Trophoblast cell (in vitro differentiated cells and primary cell): ENCODE measurements at regions not wholly inside any gene's neighbourhood (a gene's known extent, or its start where the extent isn't known, plus 50 kb on each side); places are given as distances from the start of the nearest gene placed in this dataset.

ENCODE experiments used
- DNase-seq, 2 donors: peaks; one replicate each; pipeline ENCODE4 v3.0.0-alpha.2; 2016
- H2AFZ ChIP-seq: 2 replicates; pipeline ENCODE4 v1.6.1; 2013; ENCODE audit warnings: low read length, moderate library complexity, mild to moderate bottlenecking; ENCODE audit not compliant: insufficient read depth, poor library complexity
- H2AK5ac ChIP-seq: 2 replicates; pipeline ENCODE4 v1.6.1; 2013; ENCODE audit warnings: mild to moderate bottlenecking, low read length
- H2BK120ac ChIP-seq: 2 replicates; pipeline ENCODE4 v1.6.1; 2013; ENCODE audit warnings: low read length, mild to moderate bottlenecking, moderate library complexity; ENCODE audit not compliant: insufficient read depth, poor library complexity
- H2BK12ac ChIP-seq: 2 replicates; pipeline ENCODE4 v1.6.1; 2013; ENCODE audit warnings: mild to moderate bottlenecking, low read length, moderate library complexity
- H2BK5ac ChIP-seq: 2 replicates; pipeline ENCODE4 v1.6.1; 2013; ENCODE audit warnings: low read length, low read depth, moderate library complexity, mild to moderate bottlenecking; ENCODE audit not compliant: poor library complexity
- H3K14ac ChIP-seq: 2 replicates; pipeline ENCODE4 v1.6.1; 2013; ENCODE audit warnings: mild to moderate bottlenecking, low read length
- H3K18ac ChIP-seq: 2 replicates; pipeline ENCODE4 v1.6.1; 2013; ENCODE audit warnings: mild to moderate bottlenecking, low read length
- H3K23ac ChIP-seq: 2 replicates; pipeline ENCODE4 v1.6.1; 2013; ENCODE audit warnings: low read length
- H3K27ac ChIP-seq: 2 replicates; pipeline ENCODE4 v1.5.1; 2013; ENCODE audit warnings: low read depth, mild to moderate bottlenecking, inconsistent platforms, low read length, moderate library complexity
- H3K27me3 ChIP-seq: 2 replicates; pipeline ENCODE4 v1.6.1; 2013; ENCODE audit warnings: inconsistent platforms, mild to moderate bottlenecking, low read length, moderate library complexity; ENCODE audit not compliant: insufficient read depth
- H3K36me3 ChIP-seq, 2 experiments: 1 replicate in 1 of 2; 2 replicates in 1 of 2; pipeline ENCODE4 v1.6.1; 2013; ENCODE audit warnings: low read length in 2 of 2, mild to moderate bottlenecking in 2 of 2, moderate library complexity in 1 of 2; ENCODE audit not compliant: insufficient read depth in 2 of 2, control insufficient read depth in 1 of 2
- H3K4ac ChIP-seq: 2 replicates; pipeline ENCODE4 v1.6.1; 2013; ENCODE audit warnings: low read depth, mild to moderate bottlenecking, low read length, moderate library complexity
- H3K4me1 ChIP-seq, 2 experiments: 1 replicate in 1 of 2; 2 replicates in 1 of 2; pipeline ENCODE4 v1.6.1; 2013; ENCODE audit warnings: low read length in 2 of 2, mild to moderate bottlenecking in 2 of 2, moderate library complexity in 1 of 2; ENCODE audit not compliant: insufficient read depth in 2 of 2, control insufficient read depth in 1 of 2
- H3K4me2 ChIP-seq: 2 replicates; pipeline ENCODE4 v1.6.1; 2013; ENCODE audit warnings: inconsistent platforms, mild to moderate bottlenecking, low read length, moderate library complexity
- H3K4me3 ChIP-seq: 2 replicates; pipeline ENCODE4 v1.5.1; 2013; ENCODE audit warnings: mild to moderate bottlenecking, low read depth, low read length, inconsistent platforms
- H3K79me1 ChIP-seq: one replicate; pipeline ENCODE4 v1.6.1; 2013; ENCODE audit warnings: low read length
- H3K79me2 ChIP-seq: 2 replicates; pipeline ENCODE4 v1.6.1; 2013; ENCODE audit warnings: low read length, mild to moderate bottlenecking; ENCODE audit not compliant: control insufficient read depth, insufficient read depth, poor library complexity
- H3K9ac ChIP-seq: 2 replicates; pipeline ENCODE4 v1.6.1; 2013; ENCODE audit warnings: mild to moderate bottlenecking, low read length
- H3K9me3 ChIP-seq: 2 replicates; pipeline ENCODE4 v1.6.1; 2013; ENCODE audit warnings: low read depth, mild to moderate bottlenecking, control low read depth, inconsistent platforms, low read length; ENCODE audit not compliant: insufficient read depth
- H4K12ac ChIP-seq: 2 replicates; pipeline ENCODE4 v1.6.1; 2013; ENCODE audit warnings: low read depth, mild to moderate bottlenecking, low read length, moderate library complexity
- H4K8ac ChIP-seq: 2 replicates; pipeline ENCODE4 v1.6.1; 2013; ENCODE audit warnings: low read depth, mild to moderate bottlenecking, low read length, moderate library complexity
- H4K91ac ChIP-seq: one replicate; pipeline ENCODE4 v1.6.1; 2013; ENCODE audit warnings: low read depth, mild to moderate bottlenecking, low read length, moderate library complexity
- WGBS: extraction: QIAGEN DNeasy Blood & Tissue Kit; methylation state at CpG from one replicate; pipeline ENCODE4 v1.1.7; 2013; ENCODE audit warnings: missing lambda C conversion rate; ENCODE audit not compliant: insufficient read length, insufficient coverage; ENCODE audit errors: extremely low coverage; 5-methylcytosine and 5-hydroxymethylcytosine counted together

GRCh38 chr17:36714789-36715188 lies 113.4 kb downstream of the MRM1 start:
- no peak overlapping the region for H4K91ac ChIP-seq
- no peak overlapping the region for H3K4me2 ChIP-seq
- WGBS: no CpG with 5 or more reads among the region's 6 CpGs

DNA sequence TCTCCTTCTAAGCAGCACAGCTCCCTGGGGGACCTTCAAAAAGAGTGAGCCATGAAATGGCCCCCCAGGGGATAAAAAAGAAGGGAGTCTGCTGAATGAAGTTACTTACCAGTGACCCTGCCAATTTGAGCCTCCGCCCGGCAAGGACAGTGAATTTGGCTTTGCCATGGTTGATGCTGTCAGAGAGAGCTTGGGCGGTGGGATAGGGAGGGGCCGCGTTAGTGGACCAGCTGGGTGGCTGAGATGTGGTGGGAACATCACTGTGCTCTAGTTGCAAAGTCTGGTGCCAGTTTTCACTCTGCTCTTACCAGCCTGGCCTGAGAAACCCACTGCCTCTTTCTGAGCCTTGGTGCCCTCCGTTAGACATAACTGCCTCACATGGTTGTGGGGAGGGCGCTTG lies 114.6 kb downstream of the MRM1 start:
- H4K91ac ChIP-seq: no peak overlapping the region
- no peak for DNase-seq
- no peak overlapping the region for H2BK5ac ChIP-seq
- no peak overlapping the region for H2BK120ac ChIP-seq
- H3K79me1 ChIP-seq: no peaks in the 10 kb centered on the region
- H3K79me2 ChIP-seq: no peaks in the 10 kb centered on the region
- H3K18ac ChIP-seq: no peak overlapping the region
- no peak overlapping the region for H3K14ac ChIP-seq
- H3K9ac ChIP-seq: no peak overlapping the region
- no peak overlapping the region for H4K8ac ChIP-seq
- H3K27ac ChIP-seq: no peak overlapping the region
- no peak overlapping the region for H2AFZ ChIP-seq
- WGBS: no CpG with 5 or more reads among the region's 7 CpGs
- H3K9me3 ChIP-seq: no peaks in the 10 kb centered on the region
- H3K23ac ChIP-seq: no peak overlapping the region
- no peak overlapping the region for H4K12ac ChIP-seq
- H3K27me3 ChIP-seq: no peaks in the 10 kb centered on the region
- H3K4ac ChIP-seq: no peak overlapping the region
- no peak overlapping the region for H2AK5ac ChIP-seq
- no peaks in the 10 kb centered on the region for H3K36me3 ChIP-seq
- no peaks in the 10 kb centered on the region for H3K4me1 ChIP-seq
- no peak overlapping the region for H3K4me3 ChIP-seq
- no peak overlapping the region for H2BK12ac ChIP-seq
- H3K4me2 ChIP-seq: no peak overlapping the region

More at GRCh38 chr17:36714789-36715188, 113.4 kb downstream of the MRM1 start:
- Histone ChIP-seq H3K27ac (no peak overlapping the region), H3K4me3 (no peak overlapping the region), H2AFZ (no peak overlapping the region), H3K18ac (no peak overlapping the region), H3K9me3 (no peaks in the 10 kb centered on the region), H3K36me3 (no peaks in the 10 kb centered on the region), H4K12ac (no peak overlapping the region), H2BK120ac (no peak overlapping the region), H2BK12ac (no peak overlapping the region), H3K79me2 (no peaks in the 10 kb centered on the region), H3K4ac (no peak overlapping the region), H4K8ac (no peak overlapping the region), H3K4me1 (no peaks in the 10 kb centered on the region), H3K23ac (no peak overlapping the region), H3K9ac (no peak overlapping the region), H3K14ac (no peak overlapping the region), H3K79me1 (no peaks in the 10 kb centered on the region), H2AK5ac (no peak overlapping the region), H2BK5ac (no peak overlapping the region), H3K27me3 (no peaks in the 10 kb centered on the region)
- no peak for DNase-seq

- no CpG with 5 or more reads among the region's 3 CpGs for WGBS
- H3K4ac ChIP-seq: no peak overlapping the region
- no peak overlapping the region for H3K23ac ChIP-seq
- H2BK5ac ChIP-seq: no peak overlapping the region
- H4K91ac ChIP-seq: no peak overlapping the region
- no peak overlapping the region for H2BK120ac ChIP-seq
- H3K18ac ChIP-seq: no peak overlapping the region
- H3K9me3 ChIP-seq: no peaks in the 10 kb centered on the region
- H3K9ac ChIP-seq: no peak overlapping the region
- no peaks in the 10 kb centered on the region for H3K79me1 ChIP-seq
- no peak overlapping the region for H2BK12ac ChIP-seq
- no peak overlapping the region for H4K12ac ChIP-seq
- H3K4me1 ChIP-seq: no peaks in the 10 kb centered on the region
- no peak for DNase-seq
- no peak overlapping the region for H3K4me2 ChIP-seq
- H4K8ac ChIP-seq: no peak overlapping the region
- no peak overlapping the region for H2AK5ac ChIP-seq
- no peak overlapping the region for H3K27ac ChIP-seq
- no peaks in the 10 kb centered on the region for H3K79me2 ChIP-seq
- H2AFZ ChIP-seq: no peak overlapping the region
- no peaks in the 10 kb centered on the region for H3K36me3 ChIP-seq
- no peaks in the 10 kb centered on the region for H3K27me3 ChIP-seq
- H3K4me3 ChIP-seq: no peak overlapping the region
- H3K14ac ChIP-seq: no peak overlapping the region
These were observed 115.7 kb downstream of the MRM1 start for GRCh38 chr17:36717088-36717487.

DNA sequence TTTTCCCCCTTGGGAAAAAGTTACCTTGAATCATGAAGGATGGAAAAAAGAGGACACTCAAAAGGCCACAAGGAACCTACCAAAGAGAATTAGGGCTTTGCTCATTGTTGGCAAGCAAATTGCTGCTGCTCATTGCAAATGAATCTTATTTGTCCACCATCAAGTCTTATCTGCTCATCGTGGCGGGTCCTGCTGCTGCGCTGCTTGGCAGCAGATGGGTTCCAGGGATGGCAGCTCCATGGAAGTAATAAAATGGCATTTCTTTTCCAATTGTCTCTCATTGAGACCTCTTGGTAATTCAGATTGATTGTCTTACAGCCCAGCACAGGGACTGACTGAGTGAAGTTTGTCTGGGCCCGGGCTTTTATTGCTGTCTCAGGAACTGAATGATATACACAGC lies 118.7 kb downstream of the MRM1 start:
- H3K4me3 ChIP-seq: no peak overlapping the region
- no peak for DNase-seq
- no peak overlapping the region for H3K23ac ChIP-seq
- no CpG with 5 or more reads among the region's 4 CpGs for WGBS
- H3K79me2 ChIP-seq: no peaks in the 10 kb centered on the region
- H2AFZ ChIP-seq: no peak overlapping the region
- H3K36me3 ChIP-seq: no peaks in the 10 kb centered on the region
- no peak overlapping the region for H2BK120ac ChIP-seq
- no peaks in the 10 kb centered on the region for H3K79me1 ChIP-seq
- H2BK12ac ChIP-seq: no peak overlapping the region
- H3K18ac ChIP-seq: no peak overlapping the region
- H3K9ac ChIP-seq: no peak overlapping the region
- H4K91ac ChIP-seq: no peak overlapping the region
- no peak overlapping the region for H4K8ac ChIP-seq
- H3K4ac ChIP-seq: no peak overlapping the region
- no peaks in the 10 kb centered on the region for H3K9me3 ChIP-seq
- H3K27me3 ChIP-seq: no peaks in the 10 kb centered on the region
- H4K12ac ChIP-seq: no peak overlapping the region
- no peak overlapping the region for H3K14ac ChIP-seq
- H3K4me1 ChIP-seq: peaks cover 3 to 4% of the 10 kb centered on the region in 2 experiments
- H3K27ac ChIP-seq: no peak overlapping the region
- no peak overlapping the region for H3K4me2 ChIP-seq
- no peak overlapping the region for H2BK5ac ChIP-seq
- H2AK5ac ChIP-seq: no peak overlapping the region
